Kidney (tissue), 13 donors: ENCODE measurements at regions not wholly inside any gene's neighbourhood (a gene's known extent, or its start where the extent isn't known, plus 50 kb on each side); places are given as distances from the start of the nearest gene placed in this dataset.

ENCODE experiments used
- DNase-seq, 5 donors: peaks; one replicate each; pipeline ENCODE4 v3.0.0-alpha.2; 2013 to 2020
- FAIRE-seq: peaks from 2 replicates; lab custom pipeline; 2012; peaks lifted over from hg19 to GRCh38; lab: Jason Lieb, UNC
- H3K27ac ChIP-seq, 2 donors: one replicate each; pipeline ENCODE4 v1.7.0; 2013; ENCODE audit warnings: low read depth in 2 of 2, low read length in 2 of 2, inconsistent platforms in 1 of 2
- H3K27me3 ChIP-seq: one replicate; pipeline ENCODE4 v1.7.1; 2013; ENCODE audit warnings: low read length, inconsistent platforms; ENCODE audit not compliant: control insufficient read depth, insufficient read depth
- H3K36me3 ChIP-seq, 3 donors: one replicate each; pipeline versions ENCODE4 v1.7.0 to v1.7.1; 2013; ENCODE audit warnings: low read length in 3 of 3, control low read depth in 1 of 3, inconsistent platforms in 1 of 3; ENCODE audit not compliant: insufficient read depth in 3 of 3, control insufficient read depth in 2 of 3
- H3K4me1 ChIP-seq, 3 donors: one replicate each; pipeline versions ENCODE4 v1.7.0 to v1.7.1; 2013; ENCODE audit warnings: low read length in 3 of 3, inconsistent platforms in 1 of 3, low read depth in 1 of 3; ENCODE audit not compliant: control insufficient read depth in 2 of 3, insufficient read depth in 2 of 3
- H3K4me3 ChIP-seq, 3 donors: one replicate each; pipeline versions ENCODE4 v1.7.0 to v1.8.1; 2013; ENCODE audit warnings: low read length in 3 of 3, control low read depth in 1 of 3, inconsistent platforms in 1 of 3
- H3K9ac ChIP-seq, 3 donors: one replicate each; pipeline versions ENCODE4 v1.7.0 to v1.7.1; 2013; ENCODE audit warnings: low read length in 3 of 3, control low read depth in 1 of 3, inconsistent platforms in 1 of 3
- H3K9me3 ChIP-seq, 3 donors: one replicate each; pipeline versions ENCODE4 v1.7.0 to v1.7.1; 2013; ENCODE audit warnings: low read length in 3 of 3, control low read depth in 1 of 3, inconsistent platforms in 1 of 3; ENCODE audit not compliant: control insufficient read depth in 2 of 3, insufficient read depth in 1 of 3
- intact Hi-C: fragments of 100-400 bp; cut with DNase I; formaldehyde crosslinking; loops from one replicate; pipeline ENCODE4 v1.11.1; 2022
- TF ChIP-seq, protein P1 (sequence below): IDR thresholded peaks from 3 replicates; pipeline ENCODE4 v1.5.1; 2012; ENCODE audit warnings: mild to moderate bottlenecking, moderate library complexity, borderline replicate concordance; ENCODE audit not compliant: insufficient read depth; ENCODE audit errors: extremely low read depth
- donor health status: control.
- donor health status: control.
- donor health status: control.
- donor health status: control.
- donor health status: control.
- donor health status: DM: yes; HTN: yes; CAD: no.
- donor health status: Normal renal cell carcinoma (clear cell type).

DNA sequence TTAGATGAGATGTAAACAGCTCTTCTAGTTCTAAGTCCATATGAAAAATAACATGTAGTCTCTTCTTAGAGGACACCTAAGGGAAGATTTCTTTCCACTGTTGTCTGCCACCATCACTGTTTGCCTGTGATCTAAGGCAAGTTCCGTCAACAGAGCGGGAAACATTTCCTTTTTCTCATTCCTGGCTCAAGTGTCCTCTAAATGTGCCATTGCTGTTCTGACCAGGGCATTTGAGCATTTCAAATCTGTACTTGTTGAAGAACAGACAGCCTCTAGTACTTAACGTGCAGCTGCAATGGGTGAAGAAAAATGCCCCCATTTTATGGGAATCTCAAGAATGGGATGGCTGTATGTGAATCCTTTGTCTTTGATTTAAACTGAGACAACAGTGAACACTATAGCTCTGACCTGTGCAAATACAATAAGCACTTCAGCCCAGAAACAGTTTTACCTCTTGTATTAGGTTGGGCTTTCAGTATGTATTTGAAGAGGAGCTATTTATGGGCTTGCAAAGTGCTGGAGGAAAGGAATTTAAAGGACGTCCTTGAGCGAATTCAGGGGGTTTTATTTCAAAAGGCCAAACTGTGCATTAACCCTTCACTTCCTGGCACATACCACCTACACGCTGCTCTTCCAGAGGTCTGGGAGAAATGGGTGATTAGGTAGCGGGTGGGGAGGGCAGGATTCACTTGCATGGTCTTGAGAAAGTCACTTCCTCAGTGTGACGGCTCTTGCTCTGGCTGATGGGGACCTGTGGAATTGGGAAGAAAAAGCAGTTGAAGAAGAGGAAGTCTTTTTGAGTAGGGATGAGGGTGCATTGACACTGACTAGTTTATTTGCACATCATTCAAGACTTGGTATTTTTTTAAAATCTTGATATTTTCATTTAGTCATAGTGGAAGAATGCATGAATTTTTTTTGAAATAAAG is 66.1 kb downstream of the THNSL1 start:
- DNase-seq (peak in 2 of 5 donors; percentile 53 to 66), FAIRE-seq (no peak)
- H3K27ac ChIP-seq = no peak overlapping the region
- TF ChIP-seq, protein P1, sequence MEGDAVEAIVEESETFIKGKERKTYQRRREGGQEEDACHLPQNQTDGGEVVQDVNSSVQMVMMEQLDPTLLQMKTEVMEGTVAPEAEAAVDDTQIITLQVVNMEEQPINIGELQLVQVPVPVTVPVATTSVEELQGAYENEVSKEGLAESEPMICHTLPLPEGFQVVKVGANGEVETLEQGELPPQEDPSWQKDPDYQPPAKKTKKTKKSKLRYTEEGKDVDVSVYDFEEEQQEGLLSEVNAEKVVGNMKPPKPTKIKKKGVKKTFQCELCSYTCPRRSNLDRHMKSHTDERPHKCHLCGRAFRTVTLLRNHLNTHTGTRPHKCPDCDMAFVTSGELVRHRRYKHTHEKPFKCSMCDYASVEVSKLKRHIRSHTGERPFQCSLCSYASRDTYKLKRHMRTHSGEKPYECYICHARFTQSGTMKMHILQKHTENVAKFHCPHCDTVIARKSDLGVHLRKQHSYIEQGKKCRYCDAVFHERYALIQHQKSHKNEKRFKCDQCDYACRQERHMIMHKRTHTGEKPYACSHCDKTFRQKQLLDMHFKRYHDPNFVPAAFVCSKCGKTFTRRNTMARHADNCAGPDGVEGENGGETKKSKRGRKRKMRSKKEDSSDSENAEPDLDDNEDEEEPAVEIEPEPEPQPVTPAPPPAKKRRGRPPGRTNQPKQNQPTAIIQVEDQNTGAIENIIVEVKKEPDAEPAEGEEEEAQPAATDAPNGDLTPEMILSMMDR = no peak
- intact Hi-C loops = no loop called here
- no peaks in the 10 kb centered on the region for H3K9me3 ChIP-seq
- peaks cover 2 to 10% (median 8%) of the 10 kb centered on the region in 3 donors for H3K4me1 ChIP-seq
- no peak overlapping the region for H3K4me3 ChIP-seq
- H3K36me3 ChIP-seq = no peaks in the 10 kb centered on the region
- H3K27me3 ChIP-seq = no peaks in the 10 kb centered on the region
- no peak overlapping the region for H3K9ac ChIP-seq

DNA sequence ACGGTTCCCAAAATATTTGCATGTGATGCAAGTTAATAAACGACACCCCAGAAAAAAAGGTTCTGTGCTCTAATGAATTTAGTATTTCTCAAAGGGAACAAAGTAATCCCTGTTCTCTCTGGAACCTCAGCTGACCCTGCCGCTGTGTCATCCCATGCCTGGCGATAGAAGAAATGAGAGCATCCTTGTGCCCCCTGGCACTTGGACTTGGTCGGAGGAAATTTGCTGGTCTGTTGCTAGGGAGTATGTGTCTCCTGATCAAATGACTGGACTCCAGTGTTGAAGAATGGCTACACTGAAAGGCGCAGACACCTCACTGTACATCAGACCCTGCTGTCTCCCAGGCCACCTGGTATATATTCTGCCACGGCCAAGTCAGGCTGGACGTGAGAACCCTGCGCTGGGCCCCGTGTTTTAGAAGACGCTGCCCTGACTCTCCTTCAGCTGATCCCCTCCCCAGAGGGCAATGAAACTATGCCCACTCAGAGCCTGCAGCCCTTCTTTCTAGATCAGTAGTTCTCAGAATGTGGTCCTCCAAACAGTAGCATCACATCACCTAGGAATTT is 67.2 kb downstream of the THNSL1 start:
- TF ChIP-seq, protein P1 = no peak
- Histone ChIP-seq H3K4me3 (no peak overlapping the region), H3K36me3 (no peaks in the 10 kb centered on the region), H3K27ac (no peak overlapping the region), H3K9me3 (no peaks in the 10 kb centered on the region), H3K27me3 (no peaks in the 10 kb centered on the region), H3K9ac (no peak overlapping the region), H3K4me1 (peaks cover 2 to 10% (median 8%) of the 10 kb centered on the region in 3 donors)
- DNase-seq (no peak), FAIRE-seq (no peak)
- intact Hi-C loops = no loop called here

DNA sequence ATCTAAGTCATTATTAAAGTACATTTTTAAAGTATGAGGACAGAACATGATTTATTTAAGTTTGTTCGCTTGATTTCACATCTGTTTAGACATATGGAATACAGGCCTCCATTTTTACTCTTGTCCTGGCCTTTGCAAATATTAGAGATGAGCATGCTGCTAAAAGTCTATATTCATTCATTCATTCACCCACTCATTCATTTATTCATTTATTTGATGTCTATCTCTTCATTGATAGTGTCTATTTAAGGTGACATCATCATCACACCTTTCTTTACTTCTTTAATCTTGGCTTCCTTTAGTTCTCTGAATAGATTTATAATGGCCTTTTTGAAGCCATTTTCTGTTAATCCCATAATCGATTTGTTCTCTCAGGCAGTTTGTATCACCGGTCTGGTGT is 68.0 kb downstream of the THNSL1 start:
- TF ChIP-seq, protein P1 = no peak
- H3K4me1 ChIP-seq = peaks cover 2 to 10% (median 8%) of the 10 kb centered on the region in 3 donors
- H3K27ac ChIP-seq = no peak overlapping the region
- intact Hi-C loops = no loop called here
- FAIRE-seq (no peak), DNase-seq (no peak)
- no peaks in the 10 kb centered on the region for H3K9me3 ChIP-seq
- no peak overlapping the region for H3K9ac ChIP-seq
- H3K27me3 ChIP-seq = no peaks in the 10 kb centered on the region
- no peaks in the 10 kb centered on the region for H3K36me3 ChIP-seq
- no peak overlapping the region for H3K4me3 ChIP-seq
